HK-2 (cell line): ENCODE measurements at regions not wholly inside any gene's neighbourhood (a gene's known extent, or its start where the extent isn't known, plus 50 kb on each side); places are given as distances from the start of the nearest gene placed in this dataset.

ENCODE experiments used
- DNase-seq: peaks from one replicate; pipeline ENCODE4 v3.0.0-alpha.2; 2018; ENCODE audit not compliant: unreplicated experiment

DNA sequence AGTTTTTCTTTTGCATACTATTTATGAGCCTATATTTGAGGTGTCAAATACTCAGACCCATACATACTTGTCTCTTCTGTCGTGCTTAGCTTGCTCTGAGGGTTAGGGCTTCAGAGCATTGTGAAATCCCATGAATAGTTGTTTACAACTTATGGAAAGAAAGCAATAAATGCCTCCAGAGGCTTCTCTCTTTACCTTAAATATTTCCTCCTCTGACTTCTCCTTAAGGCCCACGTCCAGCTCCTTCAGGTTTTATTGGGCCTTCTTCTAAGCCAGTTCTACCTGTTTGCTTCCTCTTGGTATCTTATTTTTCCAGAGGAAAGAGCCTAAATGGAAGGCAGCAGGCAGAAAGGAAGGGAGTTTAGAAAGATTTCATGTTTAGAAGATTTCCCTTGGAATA lies 218.6 kb downstream of the SPTSSA start:
- no peak for DNase-seq

DNA sequence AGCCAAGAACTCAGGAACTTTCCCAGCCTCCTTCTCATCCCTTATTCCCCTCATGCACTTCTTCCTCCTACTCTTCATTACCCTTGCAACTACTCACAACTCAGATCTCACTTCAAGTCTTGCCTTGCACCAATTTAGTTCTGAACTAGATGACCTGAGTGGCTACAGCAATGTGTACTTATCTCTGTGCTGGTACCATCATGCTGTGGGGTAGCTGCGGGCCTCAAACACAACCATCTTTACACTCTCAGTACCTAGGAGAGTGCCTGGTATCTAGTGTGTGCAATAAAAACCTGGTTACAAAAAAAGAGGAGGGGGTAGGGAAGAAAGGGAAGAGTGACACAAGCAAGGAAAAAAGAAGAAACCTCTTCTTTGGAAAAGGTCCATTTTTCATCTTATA lies 219.0 kb downstream of the SPTSSA start:
- DNase-seq = no peak

- no peak for DNase-seq
These were observed 220.8 kb downstream of the SPTSSA start for GRCh38 chr14:34241185-34241711.

GRCh38 chr14:34238610-34239009 lies 223.4 kb downstream of the SPTSSA start:
- no peak for DNase-seq

- no peak for DNase-seq
These were observed 224.4 kb downstream of the SPTSSA start for GRCh38 chr14:34237677-34238076.

GRCh38 chr14:34237081-34237480 lies 225.0 kb downstream of the SPTSSA start:
- DNase-seq = no peak

GRCh38 chr14:34235643-34236300 lies 226.3 kb downstream of the SPTSSA start:
- no peak for DNase-seq

- no peak for DNase-seq
These were observed 227.8 kb downstream of the SPTSSA start for GRCh38 chr14:34234258-34234657.

DNA sequence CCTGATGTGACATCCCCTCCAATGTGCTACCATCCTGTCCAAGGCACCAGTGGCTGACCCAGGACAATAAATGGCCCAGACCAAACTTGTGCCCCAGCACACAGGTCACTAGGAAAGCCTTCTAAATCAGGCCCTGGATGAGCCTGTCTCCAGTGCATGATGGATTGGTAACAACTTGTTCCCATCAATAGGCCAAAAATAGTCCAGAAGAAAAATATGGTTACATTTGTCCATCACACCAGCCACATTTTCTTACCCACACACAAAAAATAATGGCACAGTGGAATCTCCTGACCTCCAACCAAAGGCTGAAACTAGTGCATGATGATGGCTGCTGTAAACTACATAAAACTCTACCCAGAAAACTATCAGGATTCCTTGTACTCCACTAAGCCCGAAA lies 228.4 kb downstream of the SPTSSA start:
- DNase-seq = no peak

DNA sequence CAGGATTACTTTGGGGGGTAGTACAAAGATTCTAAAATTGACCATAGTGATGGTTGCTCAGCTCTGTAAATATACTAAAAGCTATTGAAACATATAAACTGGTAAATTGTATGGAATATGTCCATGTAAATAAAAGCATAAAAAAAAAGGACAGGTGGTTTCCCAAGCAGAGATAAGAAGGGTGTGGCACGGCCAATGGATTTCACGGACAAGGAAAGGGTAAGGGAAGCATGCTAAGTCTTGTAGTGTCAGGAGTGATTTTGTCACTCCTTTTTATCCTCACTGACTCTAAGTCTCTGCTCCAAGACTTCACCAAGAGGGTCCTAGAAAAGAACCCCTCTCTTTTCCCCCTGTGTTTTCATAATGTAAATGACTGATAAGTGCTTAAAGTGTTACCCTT lies 229.2 kb downstream of the SPTSSA start:
- DNase-seq = no peak

DNA sequence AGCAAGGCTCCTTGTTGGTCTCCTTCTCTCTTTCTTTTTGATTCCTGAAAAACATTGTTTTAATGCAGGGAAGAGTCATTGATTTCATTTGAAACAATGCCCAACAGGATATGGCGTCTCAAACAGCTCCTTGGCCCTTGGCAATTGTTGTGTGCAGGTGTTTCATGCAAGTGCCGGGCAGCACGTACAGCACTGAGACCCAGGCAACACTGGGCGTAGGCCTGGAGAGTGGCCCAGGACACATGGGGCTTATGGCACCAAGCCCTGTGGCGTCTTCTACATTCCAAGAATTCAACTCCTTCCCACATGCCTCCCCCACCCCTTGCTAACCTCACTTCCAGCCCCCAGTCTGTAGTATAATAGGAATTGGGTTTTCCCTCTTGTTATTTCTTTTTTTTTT lies 230.4 kb downstream of the SPTSSA start:
- DNase-seq = no peak

DNA sequence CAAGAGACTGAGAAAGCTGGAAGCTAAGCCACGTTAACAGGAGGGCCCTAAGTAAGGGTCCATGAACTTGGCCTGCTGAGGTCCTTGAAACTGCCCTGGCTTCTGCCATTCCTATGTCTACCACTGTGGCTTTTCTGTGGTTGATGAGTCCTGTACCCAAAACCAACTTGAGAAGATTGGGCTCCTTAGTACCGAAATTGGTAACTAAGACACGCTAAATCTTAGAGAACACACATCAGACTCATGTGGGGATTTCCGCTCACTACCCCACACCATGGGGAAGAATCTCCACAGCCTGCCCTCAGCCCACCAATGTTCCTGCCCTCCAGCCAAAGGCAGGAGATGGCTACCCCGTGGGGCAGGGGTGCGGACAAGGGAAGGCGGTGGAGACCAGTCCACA lies 232.9 kb downstream of the SPTSSA start:
- DNase-seq = no peak

- no peak for DNase-seq
These were observed 233.4 kb downstream of the SPTSSA start for GRCh38 chr14:34228650-34228976.

DNA sequence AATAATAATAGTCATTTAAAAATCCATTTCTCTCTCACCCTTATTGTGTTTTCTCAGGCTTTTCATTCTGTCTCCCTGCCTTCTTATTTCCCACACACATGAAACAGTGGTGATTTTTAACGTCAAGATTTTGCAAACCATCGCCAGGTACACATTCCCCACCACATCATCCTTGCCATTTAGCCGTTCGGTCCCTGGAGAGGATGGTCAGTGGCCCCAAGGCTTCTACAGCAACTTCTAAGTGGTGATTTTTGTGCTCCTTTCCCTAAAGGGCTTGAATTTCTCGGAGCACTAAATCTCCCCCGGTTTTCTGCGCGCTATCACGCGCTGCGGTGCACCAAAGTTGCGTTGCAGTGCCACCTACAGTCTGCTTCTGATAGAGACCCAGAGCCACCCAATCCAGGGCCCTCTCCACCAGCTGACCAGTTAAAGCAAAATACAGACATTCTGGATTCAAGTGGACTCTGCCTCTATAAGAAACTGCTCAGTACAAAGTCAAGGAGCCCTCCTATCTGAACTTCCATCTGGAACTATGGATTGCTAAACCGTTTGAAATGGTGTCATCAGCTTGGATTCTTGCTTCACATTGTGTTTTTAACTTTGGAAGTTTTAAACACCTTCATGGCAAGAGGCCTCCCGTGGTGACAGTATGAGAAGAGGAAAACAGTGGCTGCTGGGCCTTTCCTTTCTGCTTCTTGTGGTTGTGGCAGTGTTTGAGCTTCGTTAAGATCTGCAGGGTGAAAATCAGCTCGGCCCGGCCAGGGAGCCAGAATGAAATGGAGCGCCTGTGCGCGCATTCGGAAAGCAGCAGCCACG lies 234.0 kb downstream of the SPTSSA start:
- peak; percentile 31 for DNase-seq

- no peak for DNase-seq
These were observed 237.8 kb downstream of the SPTSSA start for GRCh38 chr14:34224221-34224620.

GRCh38 chr14:34223373-34224148 lies 238.5 kb downstream of the SPTSSA start:
- DNase-seq = no peak

DNA sequence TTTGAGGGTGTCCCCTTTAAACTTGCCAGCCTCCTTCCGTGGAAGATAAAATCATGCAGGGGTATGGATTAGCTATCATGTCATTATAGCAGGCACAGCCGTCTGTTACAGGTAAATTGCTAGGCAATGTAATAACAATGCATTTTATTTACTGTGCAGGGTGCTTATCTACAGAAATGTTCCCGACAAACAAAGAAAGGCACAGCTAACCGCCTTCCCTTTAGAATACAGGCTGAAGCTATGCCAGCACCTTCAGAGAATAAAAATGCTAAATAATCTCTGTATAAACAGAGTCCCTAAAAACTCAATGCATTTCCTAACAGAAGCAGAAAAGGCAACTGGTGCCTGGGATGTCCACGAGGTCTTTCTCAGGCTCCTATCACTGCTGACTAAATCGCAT lies 239.2 kb downstream of the SPTSSA start:
- no peak for DNase-seq

DNA sequence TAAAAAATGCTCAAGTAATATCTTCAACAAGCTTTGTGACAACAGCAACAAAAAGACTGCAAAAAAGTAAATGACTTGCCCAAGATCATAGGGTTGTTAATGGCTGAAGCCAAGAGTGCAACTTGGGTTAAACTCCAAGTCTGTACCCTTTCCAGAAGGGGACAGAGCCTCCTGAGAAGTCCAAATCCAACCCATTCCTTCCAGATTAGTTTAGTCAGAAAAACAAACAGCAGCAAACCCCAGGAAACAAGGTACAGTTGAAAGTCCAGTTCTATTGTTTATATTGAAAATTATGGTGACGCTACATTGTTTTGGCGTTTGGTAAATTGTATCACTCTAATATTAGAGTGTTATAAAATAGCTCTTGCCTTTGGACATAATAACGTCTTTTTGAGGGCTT lies 239.9 kb downstream of the SPTSSA start:
- DNase-seq = no peak

DNA sequence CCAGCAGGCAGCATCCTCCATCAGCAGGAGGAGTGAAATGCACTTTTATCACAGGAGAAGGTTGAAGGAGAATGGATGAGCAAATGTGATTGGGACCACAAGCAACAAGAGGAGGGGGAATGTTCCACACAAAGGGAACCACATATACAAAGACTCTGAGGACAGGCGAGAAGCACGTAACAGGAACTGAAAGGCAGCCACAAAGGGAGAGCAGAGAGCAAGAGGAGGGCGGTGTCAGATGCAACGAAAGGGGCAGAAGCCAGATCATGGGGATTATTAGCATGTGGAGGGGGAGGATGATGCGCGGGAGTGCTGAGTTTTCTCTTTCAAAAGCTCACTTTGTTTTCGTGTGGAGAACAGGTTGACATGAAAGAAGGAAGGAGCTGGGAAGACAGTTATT lies 241.1 kb downstream of the SPTSSA start:
- DNase-seq = no peak

DNA sequence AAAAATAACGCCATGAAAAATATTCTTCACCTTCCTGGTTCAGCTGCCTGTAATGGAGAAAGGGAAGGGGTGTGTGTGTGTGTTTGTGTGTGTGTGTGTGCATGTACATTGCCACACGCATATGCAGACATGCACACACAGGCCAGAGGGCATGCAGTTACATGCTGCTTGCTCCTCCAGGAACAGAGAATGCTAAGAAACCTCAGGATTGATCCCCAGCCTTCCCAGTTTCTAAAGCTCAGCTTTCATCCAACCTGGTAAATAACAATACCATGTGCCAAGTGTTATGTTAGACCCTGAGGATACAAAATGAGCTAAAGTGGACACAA lies 241.7 kb downstream of the SPTSSA start:
- DNase-seq = no peak

DNA sequence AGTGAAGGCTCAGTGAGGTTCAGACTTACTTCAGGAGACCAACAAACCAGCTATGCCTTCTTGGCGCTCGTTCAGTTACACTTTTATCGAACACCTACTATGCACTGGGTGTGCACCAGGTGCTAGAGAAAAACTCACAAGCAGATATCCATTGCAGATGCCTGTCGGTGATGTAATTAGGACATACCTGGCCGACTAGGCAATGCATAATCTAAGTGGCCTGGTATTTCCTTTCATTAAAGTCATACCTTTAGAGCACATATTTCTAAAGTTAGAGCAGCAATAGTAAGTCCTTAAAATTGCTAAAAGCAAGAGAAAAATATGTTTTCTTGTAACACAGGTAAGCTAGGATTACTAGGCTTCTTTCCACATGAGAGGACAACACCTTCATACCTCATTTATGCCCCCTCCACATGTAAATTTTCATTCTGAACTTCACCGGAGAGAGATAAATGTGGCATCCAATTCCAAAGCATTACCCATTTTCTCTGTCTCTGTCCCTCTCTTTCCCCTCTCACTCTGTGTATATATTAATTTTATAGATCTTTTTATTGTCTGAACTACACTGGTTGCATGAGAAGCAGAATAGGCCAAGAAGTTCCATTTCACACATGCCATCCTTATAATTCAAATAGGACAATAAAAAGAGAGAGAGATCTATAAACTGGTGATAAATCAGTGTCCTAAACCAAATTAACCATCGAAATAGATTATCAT lies 242.2 kb downstream of the SPTSSA start:
- no peak for DNase-seq

DNA sequence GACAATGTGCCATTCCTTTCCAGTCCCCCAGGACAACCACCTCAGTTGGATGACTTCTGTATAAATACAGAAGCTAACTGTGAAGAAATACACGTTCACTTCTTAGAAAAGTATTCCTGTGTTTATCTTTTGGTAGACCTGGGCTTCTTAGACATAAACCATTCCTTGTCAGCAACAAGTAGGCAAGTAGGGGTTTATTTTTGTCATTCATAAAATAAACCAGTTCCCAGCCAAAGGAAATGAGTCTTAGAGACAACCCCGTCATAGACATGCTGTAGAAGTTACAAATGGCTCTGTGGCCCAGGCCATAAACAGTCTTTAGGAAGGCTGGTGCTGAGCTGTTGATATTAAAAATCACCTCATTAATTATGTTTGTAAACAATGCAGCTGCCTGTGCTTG lies 243.2 kb downstream of the SPTSSA start:
- DNase-seq = no peak
